ENCODE measurements at regions not wholly inside any gene's neighbourhood (a gene's known extent, or its start where the extent isn't known, plus 50 kb on each side); places are given as distances from the start of the nearest gene placed in this dataset.

DNA sequence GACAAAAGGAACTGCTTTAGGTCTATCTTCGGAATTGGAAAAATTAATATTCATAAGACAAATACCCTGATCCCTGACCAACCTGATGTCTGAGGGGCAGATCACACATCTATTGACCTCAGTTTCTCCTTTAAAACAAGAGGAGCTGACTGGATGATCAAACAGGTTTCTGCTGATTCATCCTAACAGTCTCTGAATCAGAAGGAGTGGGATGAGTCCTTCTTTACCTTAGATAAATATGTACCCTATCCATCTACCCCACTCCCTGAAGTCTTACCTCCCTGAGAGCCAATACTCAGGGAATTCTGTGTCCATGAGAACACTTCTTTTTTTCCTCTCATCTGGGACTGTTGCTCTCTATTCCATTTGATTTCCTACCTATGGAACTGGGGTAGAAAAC lies 80.3 kb upstream of the CRHR1 start:
- no peak for TF ChIP-seq MAZ (IDR thresholded peaks at IDR 0.05; ENCODE audit: borderline replicate concordance, low read depth, low read length)
- TF ChIP-seq, protein P1, sequence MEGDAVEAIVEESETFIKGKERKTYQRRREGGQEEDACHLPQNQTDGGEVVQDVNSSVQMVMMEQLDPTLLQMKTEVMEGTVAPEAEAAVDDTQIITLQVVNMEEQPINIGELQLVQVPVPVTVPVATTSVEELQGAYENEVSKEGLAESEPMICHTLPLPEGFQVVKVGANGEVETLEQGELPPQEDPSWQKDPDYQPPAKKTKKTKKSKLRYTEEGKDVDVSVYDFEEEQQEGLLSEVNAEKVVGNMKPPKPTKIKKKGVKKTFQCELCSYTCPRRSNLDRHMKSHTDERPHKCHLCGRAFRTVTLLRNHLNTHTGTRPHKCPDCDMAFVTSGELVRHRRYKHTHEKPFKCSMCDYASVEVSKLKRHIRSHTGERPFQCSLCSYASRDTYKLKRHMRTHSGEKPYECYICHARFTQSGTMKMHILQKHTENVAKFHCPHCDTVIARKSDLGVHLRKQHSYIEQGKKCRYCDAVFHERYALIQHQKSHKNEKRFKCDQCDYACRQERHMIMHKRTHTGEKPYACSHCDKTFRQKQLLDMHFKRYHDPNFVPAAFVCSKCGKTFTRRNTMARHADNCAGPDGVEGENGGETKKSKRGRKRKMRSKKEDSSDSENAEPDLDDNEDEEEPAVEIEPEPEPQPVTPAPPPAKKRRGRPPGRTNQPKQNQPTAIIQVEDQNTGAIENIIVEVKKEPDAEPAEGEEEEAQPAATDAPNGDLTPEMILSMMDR (conservative IDR thresholded peaks at IDR 0.05; ENCODE audit: low read depth, low read length): no peak
- TF ChIP-seq POLR2A (IDR thresholded peaks at IDR 0.05; ENCODE audit: low read depth, low read length): no peak
- TF ChIP-seq RFX5 (IDR thresholded peaks at IDR 0.05; ENCODE audit: low read depth, low read length): no peak
